Transverse colon (tissue), 4 donors: ENCODE measurements at regions not wholly inside any gene's neighbourhood (a gene's known extent, or its start where the extent isn't known, plus 50 kb on each side); places are given as distances from the start of the nearest gene placed in this dataset.

Source experiments
- EP300 ChIP-seq: sonication (generic); formaldehyde crosslinking; IDR thresholded peaks from one replicate; pipeline ENCODE4 v1.6.1; 2017; ENCODE audit warnings: antibody characterized with exemption, low read depth
- POLR2A ChIP-seq: fragments of 450-650 bp; IDR thresholded peaks from one replicate; pipeline ENCODE4 v1.6.1; 2016; ENCODE audit warnings: antibody characterized with exemption, mild to moderate bottlenecking, moderate library complexity
- POLR2AphosphoS5 ChIP-seq, 3 donors: sonication (generic); formaldehyde crosslinking; IDR thresholded peaks; one replicate each; pipeline ENCODE4 v1.6.1; 2016; ENCODE audit warnings: antibody characterized with exemption in 3 of 3
- TF ChIP-seq, protein P1 (sequence below), 5 experiments: fragments of 200-600 bp in 3 of 5; fragments of 450-650 bp in 2 of 5; sonication (generic) in 3 of 5; IDR thresholded peaks; 1 replicate in 2 of 5; 2 replicates in 3 of 5; pipeline ENCODE4 v1.5.1; 2016 to 2017; ENCODE audit warnings: antibody characterized with exemption in 5 of 5, inconsistent platforms in 3 of 5, mild to moderate bottlenecking in 2 of 5, moderate library complexity in 1 of 5

DNA sequence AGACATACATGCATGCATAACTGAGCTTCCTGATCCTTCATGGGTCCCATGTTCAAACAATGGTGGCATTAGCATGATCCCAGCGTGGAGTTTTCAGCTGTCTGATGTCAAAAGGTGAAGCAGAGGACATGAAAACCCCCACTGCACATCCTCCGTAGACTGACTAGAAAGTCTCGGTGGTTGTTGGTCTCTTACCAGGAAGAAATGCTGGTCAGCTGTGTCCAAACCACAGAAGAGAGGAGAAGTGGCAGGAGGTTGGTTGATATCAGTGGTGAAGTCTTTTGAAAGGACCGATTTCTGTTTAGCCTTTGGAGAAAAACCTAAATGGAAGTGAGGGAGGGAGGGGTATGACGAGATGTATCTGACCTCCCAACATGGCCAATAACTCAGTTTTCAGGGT lies 201.9 kb downstream of the SPATA18 start:
- no peak for TF ChIP-seq POLR2A
- TF ChIP-seq, protein P1, sequence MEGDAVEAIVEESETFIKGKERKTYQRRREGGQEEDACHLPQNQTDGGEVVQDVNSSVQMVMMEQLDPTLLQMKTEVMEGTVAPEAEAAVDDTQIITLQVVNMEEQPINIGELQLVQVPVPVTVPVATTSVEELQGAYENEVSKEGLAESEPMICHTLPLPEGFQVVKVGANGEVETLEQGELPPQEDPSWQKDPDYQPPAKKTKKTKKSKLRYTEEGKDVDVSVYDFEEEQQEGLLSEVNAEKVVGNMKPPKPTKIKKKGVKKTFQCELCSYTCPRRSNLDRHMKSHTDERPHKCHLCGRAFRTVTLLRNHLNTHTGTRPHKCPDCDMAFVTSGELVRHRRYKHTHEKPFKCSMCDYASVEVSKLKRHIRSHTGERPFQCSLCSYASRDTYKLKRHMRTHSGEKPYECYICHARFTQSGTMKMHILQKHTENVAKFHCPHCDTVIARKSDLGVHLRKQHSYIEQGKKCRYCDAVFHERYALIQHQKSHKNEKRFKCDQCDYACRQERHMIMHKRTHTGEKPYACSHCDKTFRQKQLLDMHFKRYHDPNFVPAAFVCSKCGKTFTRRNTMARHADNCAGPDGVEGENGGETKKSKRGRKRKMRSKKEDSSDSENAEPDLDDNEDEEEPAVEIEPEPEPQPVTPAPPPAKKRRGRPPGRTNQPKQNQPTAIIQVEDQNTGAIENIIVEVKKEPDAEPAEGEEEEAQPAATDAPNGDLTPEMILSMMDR (IDR thresholded peaks at IDR 0.05): no peak
- TF ChIP-seq POLR2AphosphoS5 (IDR thresholded peaks at IDR 0.05): no peak
- TF ChIP-seq EP300: no peak
